HepG2 (cell line): ENCODE measurements at regions not wholly inside any gene's neighbourhood (a gene's known extent, or its start where the extent isn't known, plus 50 kb on each side); places are given as distances from the start of the nearest gene placed in this dataset.

Experiments used
- HNRNPK ChIP-seq: fragments of 200-400 bp; formaldehyde crosslinking; IDR thresholded peaks from 2 replicates; pipeline ENCODE4 v1.6.1; 2018; ENCODE audit warnings: low read length, low read depth, moderate library complexity, mild to moderate bottlenecking; ENCODE audit not compliant: poor library complexity, severe bottlenecking
- MAX ChIP-seq: IDR thresholded peaks from 2 replicates; pipeline ENCODE4 v1.6.1; 2012; ENCODE audit warnings: inconsistent platforms
- NR1H2 ChIP-seq: sonication (generic); formaldehyde crosslinking; IDR thresholded peaks from 2 replicates; pipeline ENCODE4 v1.8.1; 2022; ENCODE audit warnings: low read depth, missing genetic modification reagents, borderline replicate concordance
- SUZ12 ChIP-seq: fragments of 150-350 bp; IDR thresholded peaks from 2 replicates; pipeline ENCODE4 v1.6.1; 2014; ENCODE audit warnings: low read depth, low read length
- TAF1 ChIP-seq: sonication (generic); formaldehyde crosslinking; IDR thresholded peaks from 2 replicates; pipeline ENCODE4 v1.4.0; 2020; ENCODE audit warnings: missing genetic modification reagents
- TF ChIP-seq, protein P1 (sequence below): sonication (generic); formaldehyde crosslinking; IDR thresholded peaks from 2 replicates; pipeline ENCODE4 v1.8.1; 2023; ENCODE audit warnings: mild to moderate bottlenecking, missing genetic modification reagents, borderline replicate concordance
- TF ChIP-seq, protein P2 (sequence below): sonication (generic); formaldehyde crosslinking; IDR thresholded peaks from 2 replicates; pipeline ENCODE4 v1.4.0; 2020; ENCODE audit warnings: mild to moderate bottlenecking, missing genetic modification reagents
- TF ChIP-seq, protein P3 (sequence below): sonication (generic); formaldehyde crosslinking; IDR thresholded peaks from 2 replicates; pipeline ENCODE4 v1.9.0; 2021; ENCODE audit warnings: missing genetic modification reagents, borderline replicate concordance

DNA sequence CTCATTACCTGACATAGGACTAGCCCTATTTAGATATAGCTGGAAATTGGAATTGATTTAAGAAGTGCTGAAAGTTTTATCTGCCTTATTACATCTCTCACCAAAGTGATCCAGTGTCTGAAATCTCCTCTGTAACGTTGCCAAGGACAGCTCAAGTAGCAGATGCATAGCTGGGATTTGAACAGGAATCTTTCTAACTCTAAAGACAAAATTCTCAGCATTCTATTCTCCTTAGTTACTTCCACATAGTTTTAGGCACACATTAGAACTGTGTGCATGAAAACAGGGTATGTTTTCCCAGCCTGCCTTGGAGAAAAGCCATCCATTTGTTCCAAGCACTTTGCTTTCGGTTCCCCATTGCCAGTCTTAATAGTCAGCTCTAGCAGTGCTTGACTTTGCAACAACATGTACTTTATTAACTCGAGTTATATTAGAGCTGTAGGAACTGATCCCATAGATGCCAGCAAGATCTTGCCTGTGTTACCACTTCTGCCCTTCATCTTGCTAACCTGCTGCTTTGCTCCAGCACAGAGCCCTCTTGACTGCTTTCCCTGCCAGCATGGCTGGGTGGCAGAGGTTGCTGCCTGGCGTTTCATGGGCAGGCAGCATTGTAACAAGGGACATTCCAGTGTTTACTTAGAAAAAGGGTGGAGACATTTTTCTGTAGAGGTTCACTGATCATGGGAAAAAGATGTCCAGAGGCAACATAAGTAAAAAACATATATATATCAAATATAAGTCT, 56.1 kb upstream of the STMND1 start:
- TF ChIP-seq SUZ12 (no peak), TAF1 (CRISPR knock-in tag) (no peak), HNRNPK (no peak), NR1H2 (CRISPR knock-in tag) (no peak), MAX (no peak)
- TF ChIP-seq, protein P1, sequence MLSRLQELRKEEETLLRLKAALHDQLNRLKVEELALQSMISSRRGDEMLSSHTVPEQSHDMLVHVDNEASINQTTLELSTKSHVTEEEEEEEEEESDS (CRISPR knock-in tag), result no peak
- TF ChIP-seq, protein P2, sequence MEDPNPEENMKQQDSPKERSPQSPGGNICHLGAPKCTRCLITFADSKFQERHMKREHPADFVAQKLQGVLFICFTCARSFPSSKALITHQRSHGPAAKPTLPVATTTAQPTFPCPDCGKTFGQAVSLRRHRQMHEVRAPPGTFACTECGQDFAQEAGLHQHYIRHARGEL, result no peak
- TF ChIP-seq, protein P3, sequence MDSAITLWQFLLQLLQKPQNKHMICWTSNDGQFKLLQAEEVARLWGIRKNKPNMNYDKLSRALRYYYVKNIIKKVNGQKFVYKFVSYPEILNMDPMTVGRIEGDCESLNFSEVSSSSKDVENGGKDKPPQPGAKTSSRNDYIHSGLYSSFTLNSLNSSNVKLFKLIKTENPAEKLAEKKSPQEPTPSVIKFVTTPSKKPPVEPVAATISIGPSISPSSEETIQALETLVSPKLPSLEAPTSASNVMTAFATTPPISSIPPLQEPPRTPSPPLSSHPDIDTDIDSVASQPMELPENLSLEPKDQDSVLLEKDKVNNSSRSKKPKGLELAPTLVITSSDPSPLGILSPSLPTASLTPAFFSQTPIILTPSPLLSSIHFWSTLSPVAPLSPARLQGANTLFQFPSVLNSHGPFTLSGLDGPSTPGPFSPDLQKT (CRISPR knock-in tag), result no peak
